NCI-H526 treated with DMSO at 0.1 percent for 48 hours (cell line): ENCODE measurements at regions not wholly inside any gene's neighbourhood (a gene's known extent, or its start where the extent isn't known, plus 50 kb on each side); places are given as distances from the start of the nearest gene placed in this dataset.
A peak's percentile ranks its signal among the peaks of the same experiment; 100 is the strongest.
"Not testable (repeated sequence)": the region's sequence is repeated elsewhere in the genome, so short reads cannot be mapped to it uniquely, and the experiment has no call there.

Experiments used
- DNase-seq: peaks from one replicate; lab custom pipeline; 2025; lab: John Stamatoyannopoulos, UW

GRCh38 chr15:58295637-58296215, 136.1 kb upstream of the LIPC start:
- no peak for DNase-seq

- no peak for DNase-seq
These were observed 135.5 kb upstream of the LIPC start for GRCh38 chr15:58296276-58296675.

GRCh38 chr15:58297639-58298038, 134.2 kb upstream of the LIPC start:
- peak; percentile 60 for DNase-seq

GRCh38 chr15:58298879-58299850, 132.6 kb upstream of the LIPC start:
- DNase-seq: no peak

- DNase-seq: no peak
These were observed 129.0 kb upstream of the LIPC start for GRCh38 chr15:58302832-58303231.

- DNase-seq: no peak
These were observed 128.6 kb upstream of the LIPC start for GRCh38 chr15:58303236-58303635.

GRCh38 chr15:58306591-58307312, 125.0 kb upstream of the LIPC start:
- no peak for DNase-seq

GRCh38 chr15:58307313-58307961, 124.4 kb upstream of the LIPC start:
- DNase-seq: no peak

- DNase-seq: no peak
These were observed 122.9 kb upstream of the LIPC start for GRCh38 chr15:58308742-58309355.

- no peak for DNase-seq
These were observed 121.5 kb upstream of the LIPC start for GRCh38 chr15:58309963-58310928.

GRCh38 chr15:58311556-58311955, 120.2 kb upstream of the LIPC start:
- no peak for DNase-seq

GRCh38 chr15:58312031-58312430, 119.8 kb upstream of the LIPC start:
- DNase-seq: no peak

GRCh38 chr15:58313304-58313703, 118.5 kb upstream of the LIPC start:
- DNase-seq: no peak

- no peak for DNase-seq
These were observed 117.8 kb upstream of the LIPC start for GRCh38 chr15:58313810-58314592.

- no peak for DNase-seq
These were observed 117.1 kb upstream of the LIPC start for GRCh38 chr15:58314593-58315216.

- DNase-seq: no peak
These were observed 113.3 kb upstream of the LIPC start for GRCh38 chr15:58318517-58318916.

GRCh38 chr15:58321034-58321433, 110.8 kb upstream of the LIPC start:
- DNase-seq: no peak

GRCh38 chr15:58322253-58322652, 109.5 kb upstream of the LIPC start:
- DNase-seq: no peak

GRCh38 chr15:58323321-58323720, 108.5 kb upstream of the LIPC start:
- DNase-seq: not testable (repeated sequence)
